GM23338 (cell line): ENCODE measurements at regions not wholly inside any gene's neighbourhood (a gene's known extent, or its start where the extent isn't known, plus 50 kb on each side); places are given as distances from the start of the nearest gene placed in this dataset.

Experiments used
- ATAC-seq: fragments of 200-7000 bp; cut with Tn5 transposase; 3 replicates; pipeline ENCODE4 v1.9.1; 2020
- DNase-seq: peaks from one replicate; pipeline ENCODE4 v3.0.0-alpha.2; 2015; ENCODE audit warnings: low spot score
- H2AFZ ChIP-seq: fragments of 200-600 bp; sonication (generic); 2 replicates; pipeline ENCODE4 v1.8.0; 2016; ENCODE audit warnings: antibody characterized with exemption, mild to moderate bottlenecking, moderate library complexity
- H3F3A ChIP-seq: fragments of 200-600 bp; sonication (generic); replicated peaks from 2 replicates; pipeline ENCODE4 v1.8.0; 2017; ENCODE audit warnings: antibody characterized with exemption, mixed run types, low read depth
- H3K27ac ChIP-seq: fragments of 200-600 bp; sonication (generic); 2 replicates; pipeline ENCODE4 v1.6.1; 2016; ENCODE audit warnings: low read depth
- H3K27me3 ChIP-seq: fragments of 200-600 bp; sonication (generic); 2 replicates; pipeline ENCODE4 v1.8.0; 2016; ENCODE audit warnings: mild to moderate bottlenecking, mixed run types, moderate library complexity; ENCODE audit not compliant: insufficient read depth
- H3K36me3 ChIP-seq: fragments of 200-600 bp; sonication (generic); 2 replicates; pipeline ENCODE4 v1.8.0; 2016; ENCODE audit warnings: mild to moderate bottlenecking; ENCODE audit not compliant: insufficient read depth
- H3K4me1 ChIP-seq: fragments of 200-600 bp; sonication (generic); 2 replicates; pipeline ENCODE4 v1.8.0; 2016; ENCODE audit warnings: mild to moderate bottlenecking, moderate library complexity; ENCODE audit not compliant: insufficient read depth
- H3K4me2 ChIP-seq: fragments of 200-600 bp; sonication (generic); 2 replicates; pipeline ENCODE4 v1.7.1; 2017; ENCODE audit warnings: mixed run types
- H3K4me3 ChIP-seq: fragments of 200-600 bp; sonication (generic); 2 replicates; pipeline ENCODE4 v1.6.1; 2016; ENCODE audit warnings: mixed run types
- H3K79me2 ChIP-seq: fragments of 200-600 bp; sonication (generic); replicated peaks from 2 replicates; pipeline ENCODE4 v1.8.0; 2017; ENCODE audit warnings: mild to moderate bottlenecking; ENCODE audit not compliant: insufficient read depth
- H3K9me2 ChIP-seq: fragments of 200-600 bp; sonication (generic); 2 replicates; pipeline ENCODE4 v1.8.0; 2017; ENCODE audit not compliant: insufficient read depth
- H4K20me1 ChIP-seq: fragments of 200-600 bp; sonication (generic); replicated peaks from 2 replicates; pipeline ENCODE4 v1.8.0; 2017; ENCODE audit warnings: mild to moderate bottlenecking; ENCODE audit not compliant: insufficient read depth
- H3K27ac Mint-ChIP-seq: 2 replicates; pipeline ENCODE4 v1.8.0; 2020; ENCODE audit warnings: inconsistent platforms, mild to moderate bottlenecking, moderate library complexity, mixed read lengths
- H3K27me3 Mint-ChIP-seq: 3 replicates; pipeline ENCODE4 v1.8.0; 2022; ENCODE audit warnings: low read depth, mild to moderate bottlenecking, moderate library complexity, mixed read lengths, inconsistent platforms; ENCODE audit not compliant: insufficient read depth, poor library complexity
- H3K36me3 Mint-ChIP-seq: 3 replicates; pipeline ENCODE4 v1.8.0; 2021; ENCODE audit warnings: low read depth, mild to moderate bottlenecking, inconsistent platforms, moderate library complexity, mixed read lengths
- H3K4me1 Mint-ChIP-seq: 3 replicates; pipeline ENCODE4 v1.8.0; 2020; ENCODE audit warnings: mild to moderate bottlenecking, inconsistent platforms, mixed read lengths
- H3K4me3 Mint-ChIP-seq: 3 replicates; pipeline ENCODE4 v1.8.0; 2021; ENCODE audit warnings: moderate library complexity, mild to moderate bottlenecking, inconsistent platforms, mixed read lengths
- H3K9me3 Mint-ChIP-seq: 3 replicates; pipeline ENCODE4 v1.8.0; 2020; ENCODE audit warnings: moderate library complexity, mild to moderate bottlenecking, inconsistent platforms, mixed read lengths
- NANOG ChIP-seq: IDR thresholded peaks from 2 replicates; pipeline ENCODE4 v1.6.1; 2016; ENCODE audit warnings: antibody characterized with exemption, borderline replicate concordance
- POLR2AphosphoS5 ChIP-seq: IDR thresholded peaks from 2 replicates; pipeline ENCODE4 v1.6.1; 2016; ENCODE audit warnings: antibody characterized with exemption, low read depth
- ZNF331 ChIP-seq: fragments of 250-450 bp; sonication (Bioruptor Pico); IDR thresholded peaks from 2 replicates; pipeline ENCODE4 v1.5.0; 2020; ENCODE audit warnings: low read depth, mild to moderate bottlenecking, moderate library complexity
- TF ChIP-seq, protein P1 (sequence below): fragments of 250-450 bp; sonication (Bioruptor Pico); IDR thresholded peaks from 2 replicates; pipeline ENCODE4 v1.5.0; 2020; ENCODE audit warnings: mild to moderate bottlenecking, moderate library complexity

GRCh38 chr1:164310166-164310565 is 248.8 kb upstream of the PBX1 start:
- peak overlapping the region; percentile 10 for H3K4me2 ChIP-seq

More at GRCh38 chr1:164310166-164310565, 248.8 kb upstream of the PBX1 start:
- Histone ChIP-seq H3K4me1 (peaks cover 15% of the 10 kb centered on the region), H3K27ac (no peak overlapping the region), H2AFZ (no peak overlapping the region), H3K36me3 (no peaks in the 10 kb centered on the region), H3K79me2 (no peaks in the 10 kb centered on the region), H3K9me2 (no peaks in the 10 kb centered on the region), H3F3A (no peaks in the 10 kb centered on the region), H4K20me1 (no peaks in the 10 kb centered on the region), H3K27me3 (no peaks in the 10 kb centered on the region), H3K4me3 (no peak overlapping the region)
- DNase-seq = no peak
- ATAC-seq = no peak
- Mint-ChIP-seq H3K4me1 (peaks cover 17% of the 10 kb centered on the region), H3K36me3 (no peaks in the 10 kb centered on the region), H3K27me3 (no peaks in the 10 kb centered on the region), H3K9me3 (no peaks in the 10 kb centered on the region), H3K27ac (no peak overlapping the region), H3K4me3 (no peak overlapping the region)
- TF ChIP-seq ZNF331 = no peak
- no peak for TF ChIP-seq POLR2AphosphoS5
- TF ChIP-seq, protein P1, sequence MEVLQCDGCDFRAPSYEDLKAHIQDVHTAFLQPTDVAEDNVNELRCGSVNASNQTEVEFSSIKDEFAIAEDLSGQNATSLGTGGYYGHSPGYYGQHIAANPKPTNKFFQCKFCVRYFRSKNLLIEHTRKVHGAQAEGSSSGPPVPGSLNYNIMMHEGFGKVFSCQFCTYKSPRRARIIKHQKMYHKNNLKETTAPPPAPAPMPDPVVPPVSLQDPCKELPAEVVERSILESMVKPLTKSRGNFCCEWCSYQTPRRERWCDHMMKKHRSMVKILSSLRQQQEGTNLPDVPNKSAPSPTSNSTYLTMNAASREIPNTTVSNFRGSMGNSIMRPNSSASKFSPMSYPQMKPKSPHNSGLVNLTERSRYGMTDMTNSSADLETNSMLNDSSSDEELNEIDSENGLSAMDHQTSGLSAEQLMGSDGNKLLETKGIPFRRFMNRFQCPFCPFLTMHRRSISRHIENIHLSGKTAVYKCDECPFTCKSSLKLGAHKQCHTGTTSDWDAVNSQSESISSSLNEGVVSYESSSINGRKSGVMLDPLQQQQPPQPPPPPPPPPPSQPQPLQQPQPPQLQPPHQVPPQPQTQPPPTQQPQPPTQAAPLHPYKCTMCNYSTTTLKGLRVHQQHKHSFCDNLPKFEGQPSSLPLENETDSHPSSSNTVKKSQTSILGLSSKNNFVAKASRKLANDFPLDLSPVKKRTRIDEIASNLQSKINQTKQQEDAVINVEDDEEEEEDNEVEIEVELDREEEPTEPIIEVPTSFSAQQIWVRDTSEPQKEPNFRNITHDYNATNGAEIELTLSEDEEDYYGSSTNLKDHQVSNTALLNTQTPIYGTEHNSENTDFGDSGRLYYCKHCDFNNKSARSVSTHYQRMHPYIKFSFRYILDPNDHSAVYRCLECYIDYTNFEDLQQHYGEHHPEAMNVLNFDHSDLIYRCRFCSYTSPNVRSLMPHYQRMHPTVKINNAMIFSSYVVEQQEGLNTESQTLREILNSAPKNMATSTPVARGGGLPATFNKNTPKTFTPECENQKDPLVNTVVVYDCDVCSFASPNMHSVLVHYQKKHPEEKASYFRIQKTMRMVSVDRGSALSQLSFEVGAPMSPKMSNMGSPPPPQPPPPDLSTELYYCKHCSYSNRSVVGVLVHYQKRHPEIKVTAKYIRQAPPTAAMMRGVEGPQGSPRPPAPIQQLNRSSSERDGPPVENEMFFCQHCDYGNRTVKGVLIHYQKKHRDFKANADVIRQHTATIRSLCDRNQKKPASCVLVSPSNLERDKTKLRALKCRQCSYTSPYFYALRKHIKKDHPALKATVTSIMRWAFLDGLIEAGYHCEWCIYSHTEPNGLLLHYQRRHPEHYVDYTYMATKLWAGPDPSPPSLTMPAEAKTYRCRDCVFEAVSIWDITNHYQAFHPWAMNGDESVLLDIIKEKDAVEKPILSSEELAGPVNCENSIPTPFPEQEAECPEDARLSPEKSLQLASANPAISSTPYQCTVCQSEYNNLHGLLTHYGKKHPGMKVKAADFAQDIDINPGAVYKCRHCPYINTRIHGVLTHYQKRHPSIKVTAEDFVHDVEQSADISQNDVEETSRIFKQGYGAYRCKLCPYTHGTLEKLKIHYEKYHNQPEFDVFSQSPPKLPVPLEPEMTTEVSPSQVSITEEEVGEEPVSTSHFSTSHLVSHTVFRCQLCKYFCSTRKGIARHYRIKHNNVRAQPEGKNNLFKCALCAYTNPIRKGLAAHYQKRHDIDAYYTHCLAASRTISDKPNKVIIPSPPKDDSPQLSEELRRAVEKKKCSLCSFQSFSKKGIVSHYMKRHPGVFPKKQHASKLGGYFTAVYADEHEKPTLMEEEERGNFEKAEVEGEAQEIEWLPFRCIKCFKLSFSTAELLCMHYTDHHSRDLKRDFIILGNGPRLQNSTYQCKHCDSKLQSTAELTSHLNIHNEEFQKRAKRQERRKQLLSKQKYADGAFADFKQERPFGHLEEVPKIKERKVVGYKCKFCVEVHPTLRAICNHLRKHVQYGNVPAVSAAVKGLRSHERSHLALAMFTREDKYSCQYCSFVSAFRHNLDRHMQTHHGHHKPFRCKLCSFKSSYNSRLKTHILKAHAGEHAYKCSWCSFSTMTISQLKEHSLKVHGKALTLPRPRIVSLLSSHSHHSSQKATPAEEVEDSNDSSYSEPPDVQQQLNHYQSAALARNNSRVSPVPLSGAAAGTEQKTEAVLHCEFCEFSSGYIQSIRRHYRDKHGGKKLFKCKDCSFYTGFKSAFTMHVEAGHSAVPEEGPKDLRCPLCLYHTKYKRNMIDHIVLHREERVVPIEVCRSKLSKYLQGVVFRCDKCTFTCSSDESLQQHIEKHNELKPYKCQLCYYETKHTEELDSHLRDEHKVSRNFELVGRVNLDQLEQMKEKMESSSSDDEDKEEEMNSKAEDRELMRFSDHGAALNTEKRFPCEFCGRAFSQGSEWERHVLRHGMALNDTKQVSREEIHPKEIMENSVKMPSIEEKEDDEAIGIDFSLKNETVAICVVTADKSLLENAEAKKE (CRISPR knock-in tag) = no peak
- no peak for TF ChIP-seq NANOG
